ENCODE measurements at regions not wholly inside any gene's neighbourhood (a gene's known extent, or its start where the extent isn't known, plus 50 kb on each side); places are given as distances from the start of the nearest gene placed in this dataset.

DNA sequence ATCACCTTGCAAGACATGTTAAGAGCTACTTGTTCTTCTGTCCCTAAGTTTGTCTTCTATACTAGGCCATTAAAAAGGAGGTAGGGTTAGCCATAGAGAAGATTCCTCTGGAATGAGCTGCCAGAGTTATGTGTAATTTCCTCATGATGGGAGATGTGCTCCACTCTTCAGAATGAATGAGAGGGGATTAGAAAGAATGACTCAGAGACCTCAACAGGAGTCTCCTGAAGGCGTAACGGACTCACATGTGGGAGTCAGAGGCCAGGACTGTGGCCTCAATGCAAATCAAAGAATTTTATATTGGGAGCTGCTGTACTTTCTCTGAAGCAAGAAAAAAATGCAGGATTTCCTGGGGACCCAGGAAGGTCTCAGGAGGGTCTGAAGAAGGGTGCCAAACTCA is 87.8 kb upstream of the ATXN7L3B start:
- Histone ChIP-seq H3K79me2 (ENCODE audit: control insufficient read depth, insufficient read depth, low read length) (no peaks in the 10 kb centered on the region), H3K36me3 (ENCODE audit: control insufficient read depth in 2 of 2, extremely low read depth in 1 of 2, insufficient read depth in 2 of 2, low read length in 2 of 2) (no peaks in the 10 kb centered on the region), H3K9me3 (ENCODE audit: control insufficient read depth, low read depth, low read length) (no peaks in the 10 kb centered on the region), H3K27ac (ENCODE audit: control insufficient read depth, insufficient read depth, low read length) (no peak overlapping the region), H3K4me1 (ENCODE audit: control insufficient read depth, extremely low read depth, insufficient read depth, low read length) (no peaks in the 10 kb centered on the region), H3K9me1 (ENCODE audit: control insufficient read depth, extremely low read depth, insufficient read depth, low read length) (no peaks in the 10 kb centered on the region), H3K27me3 (ENCODE audit: control insufficient read depth, extremely low read depth, insufficient read depth, low read length) (no peaks in the 10 kb centered on the region), H3K9ac (ENCODE audit: control insufficient read depth, extremely low read depth, insufficient read depth, low read length) (no peak overlapping the region), H4K20me1 (ENCODE audit: control insufficient read depth, extremely low read depth, insufficient read depth, low read length) (no peaks in the 10 kb centered on the region), H3K4me2 (ENCODE audit: control insufficient read depth, extremely low read depth, insufficient read depth, low read depth, low read length) (no peak overlapping the region), H3K4me3 (ENCODE audit: control insufficient read depth in 2 of 3, extremely low read depth in 1 of 3, insufficient read depth in 2 of 3, low read depth in 1 of 3, low read length in 3 of 3) (no peak overlapping the region), H2AFZ (ENCODE audit: control insufficient read depth, low read length) (no peak overlapping the region)
- no peak for FAIRE-seq
- DNase-seq (ENCODE audit: low read depth, low spot score), result no peak
- TF ChIP-seq EZH2 (IDR thresholded peaks at IDR 0.05; ENCODE audit: low read length), result no peak
- no peak for TF ChIP-seq CTCF (optimal IDR thresholded peaks at IDR 0.05 in 1 of 3, IDR thresholded peaks at IDR 0.05 in 1 of 3, conservative IDR thresholded peaks at IDR 0.05 in 1 of 3; ENCODE audit: extremely low read depth in 1 of 3, insufficient read depth in 2 of 3, low read length in 3 of 3)
- dilution Hi-C loops (cut with MboI; ENCODE audit: extremely low pct_ligation_motif_present, low sequenced_read_pairs), result no loop called here

GRCh38 chr12:74454109-74454508 is 83.5 kb upstream of the ATXN7L3B start:
- Histone ChIP-seq H3K9ac (ENCODE audit: control insufficient read depth, extremely low read depth, insufficient read depth, low read length) (no peak overlapping the region), H3K4me3 (ENCODE audit: control insufficient read depth in 2 of 3, extremely low read depth in 1 of 3, insufficient read depth in 2 of 3, low read depth in 1 of 3, low read length in 3 of 3) (no peak overlapping the region), H4K20me1 (ENCODE audit: control insufficient read depth, extremely low read depth, insufficient read depth, low read length) (no peaks in the 10 kb centered on the region), H3K4me2 (ENCODE audit: control insufficient read depth, extremely low read depth, insufficient read depth, low read depth, low read length) (no peak overlapping the region), H3K9me1 (ENCODE audit: control insufficient read depth, extremely low read depth, insufficient read depth, low read length) (no peaks in the 10 kb centered on the region), H3K4me1 (ENCODE audit: control insufficient read depth, extremely low read depth, insufficient read depth, low read length) (no peaks in the 10 kb centered on the region), H3K36me3 (ENCODE audit: control insufficient read depth in 2 of 2, extremely low read depth in 1 of 2, insufficient read depth in 2 of 2, low read length in 2 of 2) (no peaks in the 10 kb centered on the region), H2AFZ (ENCODE audit: control insufficient read depth, low read length) (no peak overlapping the region), H3K79me2 (ENCODE audit: control insufficient read depth, insufficient read depth, low read length) (no peaks in the 10 kb centered on the region), H3K27ac (ENCODE audit: control insufficient read depth, insufficient read depth, low read length) (no peak overlapping the region), H3K9me3 (ENCODE audit: control insufficient read depth, low read depth, low read length) (no peaks in the 10 kb centered on the region), H3K27me3 (ENCODE audit: control insufficient read depth, extremely low read depth, insufficient read depth, low read length) (no peaks in the 10 kb centered on the region)
- dilution Hi-C loops (cut with MboI; ENCODE audit: extremely low pct_ligation_motif_present, low sequenced_read_pairs), result no loop called here
- TF ChIP-seq CTCF (optimal IDR thresholded peaks at IDR 0.05 in 1 of 3, IDR thresholded peaks at IDR 0.05 in 1 of 3, conservative IDR thresholded peaks at IDR 0.05 in 1 of 3; ENCODE audit: extremely low read depth in 1 of 3, insufficient read depth in 2 of 3, low read length in 3 of 3) (no peak), EZH2 (IDR thresholded peaks at IDR 0.05; ENCODE audit: low read length) (no peak)
- no peak for FAIRE-seq
- DNase-seq (ENCODE audit: low read depth, low spot score), result no peak

Measured in keratinocyte (primary cell).